ENCODE measurements at regions not wholly inside any gene's neighbourhood (a gene's known extent, or its start where the extent isn't known, plus 50 kb on each side); places are given as distances from the start of the nearest gene placed in this dataset.
A peak's percentile ranks its signal among the peaks of the same experiment; 100 is the strongest.

GRCh38 chr19:30906871-30907270 is 442.4 kb downstream of the TSHZ3 start:
- DNase-seq (ENCODE audit: low read depth, low spot score), result no peak

GRCh38 chr19:30900051-30900450 is 449.2 kb downstream of the TSHZ3 start:
- no peak for DNase-seq (ENCODE audit: low read depth, low spot score)

- peak; percentile 77 for DNase-seq (ENCODE audit: low read depth, low spot score)
These were observed 450.7 kb downstream of the TSHZ3 start for GRCh38 chr19:30898353-30899103.

GRCh38 chr19:30897553-30897952 is 451.7 kb downstream of the TSHZ3 start:
- no peak for DNase-seq (ENCODE audit: low read depth, low spot score)

GRCh38 chr19:30897034-30897433 is 452.2 kb downstream of the TSHZ3 start:
- DNase-seq (ENCODE audit: low read depth, low spot score), result no peak

- peak; percentile 75 for DNase-seq (ENCODE audit: low read depth, low spot score)
These were observed 452.7 kb downstream of the TSHZ3 start for GRCh38 chr19:30896554-30896953.

GRCh38 chr19:30895946-30896345 is 453.3 kb downstream of the TSHZ3 start:
- no peak for DNase-seq (ENCODE audit: low read depth, low spot score)

- DNase-seq (ENCODE audit: low read depth, low spot score), result no peak
These were observed 458.2 kb downstream of the TSHZ3 start for GRCh38 chr19:30891051-30891450.

- DNase-seq (ENCODE audit: low read depth, low spot score), result no peak
These were observed 459.2 kb downstream of the TSHZ3 start for GRCh38 chr19:30890033-30890432.

GRCh38 chr19:30888937-30889336 is 460.3 kb downstream of the TSHZ3 start:
- no peak for DNase-seq (ENCODE audit: low read depth, low spot score)

GRCh38 chr19:30887042-30887441 is 462.2 kb downstream of the TSHZ3 start:
- no peak for DNase-seq (ENCODE audit: low read depth, low spot score)

GRCh38 chr19:30886222-30886621 is 463.0 kb downstream of the TSHZ3 start:
- no peak for DNase-seq (ENCODE audit: low read depth, low spot score)

- DNase-seq (ENCODE audit: low read depth, low spot score), result no peak
These were observed 465.0 kb downstream of the TSHZ3 start for GRCh38 chr19:30884146-30884812.

GRCh38 chr19:30883071-30883470 is 466.2 kb downstream of the TSHZ3 start:
- no peak for DNase-seq (ENCODE audit: low read depth, low spot score)

- no peak for DNase-seq (ENCODE audit: low read depth, low spot score)
These were observed 466.7 kb downstream of the TSHZ3 start for GRCh38 chr19:30882411-30883005.

GRCh38 chr19:30881930-30882329 is 467.3 kb downstream of the TSHZ3 start:
- DNase-seq (ENCODE audit: low read depth, low spot score), result no peak

GRCh38 chr19:30881281-30881680 is 468.0 kb downstream of the TSHZ3 start:
- no peak for DNase-seq (ENCODE audit: low read depth, low spot score)

GRCh38 chr19:30880551-30880950 is 468.7 kb downstream of the TSHZ3 start:
- DNase-seq (ENCODE audit: low read depth, low spot score), result no peak

- no peak for DNase-seq (ENCODE audit: low read depth, low spot score)
These were observed 469.1 kb downstream of the TSHZ3 start for GRCh38 chr19:30880151-30880550.

GRCh38 chr19:30879736-30880135 is 469.5 kb downstream of the TSHZ3 start:
- no peak for DNase-seq (ENCODE audit: low read depth, low spot score)

- DNase-seq (ENCODE audit: low read depth, low spot score), result no peak
These were observed 470.0 kb downstream of the TSHZ3 start for GRCh38 chr19:30879225-30879624.

GRCh38 chr19:30878495-30878894 is 470.7 kb downstream of the TSHZ3 start:
- no peak for DNase-seq (ENCODE audit: low read depth, low spot score)

GRCh38 chr19:30877661-30878113 is 471.5 kb downstream of the TSHZ3 start:
- no peak for DNase-seq (ENCODE audit: low read depth, low spot score)
